Small intestine (tissue), 7 donors: ENCODE measurements at regions not wholly inside any gene's neighbourhood (a gene's known extent, or its start where the extent isn't known, plus 50 kb on each side); places are given as distances from the start of the nearest gene placed in this dataset.
"Not testable (repeated sequence)": the region's sequence is repeated elsewhere in the genome, so short reads cannot be mapped to it uniquely, and the experiment has no call there.

Experiments
- DNase-seq, 2 donors: peaks; one replicate each; pipeline versions ENCODE4 v3.0.0 to v3.0.0-alpha.2; 2013
- FAIRE-seq: peaks from 2 replicates; lab custom pipeline; 2012; peaks lifted over from hg19 to GRCh38; lab: Jason Lieb, UNC
- H3K27ac ChIP-seq, 3 donors: one replicate each; pipeline ENCODE4 v1.5.1; 2013; ENCODE audit warnings: low read length in 2 of 3, mild to moderate bottlenecking in 2 of 3, control low read depth in 1 of 3, inconsistent platforms in 1 of 3, low read depth in 1 of 3, moderate library complexity in 1 of 3
- H3K27me3 ChIP-seq, 3 donors: one replicate each; pipeline ENCODE4 v1.6.1; 2013; ENCODE audit warnings: low read length in 3 of 3, inconsistent platforms in 1 of 3; ENCODE audit not compliant: control insufficient read depth in 3 of 3, insufficient read depth in 3 of 3
- H3K36me3 ChIP-seq, 3 donors: one replicate each; pipeline ENCODE4 v1.6.1; 2013; ENCODE audit warnings: low read length in 3 of 3, inconsistent platforms in 1 of 3, low read depth in 1 of 3, mild to moderate bottlenecking in 1 of 3, moderate library complexity in 1 of 3; ENCODE audit not compliant: control insufficient read depth in 3 of 3, insufficient read depth in 2 of 3
- H3K4me1 ChIP-seq, 3 donors: one replicate each; pipeline ENCODE4 v1.6.1; 2013; ENCODE audit warnings: low read length in 2 of 3, inconsistent platforms in 1 of 3, low read depth in 1 of 3, mild to moderate bottlenecking in 1 of 3, moderate library complexity in 1 of 3; ENCODE audit not compliant: control insufficient read depth in 3 of 3, insufficient read depth in 2 of 3
- H3K4me3 ChIP-seq, 3 donors: one replicate each; pipeline ENCODE4 v1.5.1; 2013; ENCODE audit warnings: low read length in 3 of 3, control low read depth in 1 of 3, inconsistent platforms in 1 of 3, low read depth in 1 of 3, mild to moderate bottlenecking in 1 of 3, moderate library complexity in 1 of 3
- H3K9me3 ChIP-seq, 2 donors: one replicate each; pipeline ENCODE4 v1.6.1; 2013; ENCODE audit warnings: low read depth in 1 of 2, low read length in 1 of 2; ENCODE audit not compliant: control insufficient read depth in 2 of 2, insufficient read depth in 1 of 2
- WGBS, 3 donors: extraction: QIAGEN DNeasy Blood & Tissue Kit; methylation state at CpG; one replicate each; pipeline ENCODE4 v1.1.7; 2013; 5-methylcytosine and 5-hydroxymethylcytosine counted together
- donor health status: healthy with polysubstance abuse.
- donor health status: control.
- donor health status: control.
- donor health status: Bipolar disorder and iron deficiency.
- donor health status: healthy.

- FAIRE-seq (no peak), DNase-seq (no peak)
- Histone ChIP-seq H3K4me3 (no peak overlapping the region), H3K4me1 (no peaks in the 10 kb centered on the region), H3K27me3 (no peaks in the 10 kb centered on the region), H3K27ac (no peak overlapping the region), H3K9me3 (peaks cover 0 to 5% of the 10 kb centered on the region in 2 donors), H3K36me3 (no peaks in the 10 kb centered on the region)
- 27 to 47% (median 34%) methylated on average over 5 of the region's 5 CpGs for WGBS, 3 donors
Observed at GRCh38 chr13:86922936-86923335, 748.2 kb upstream of the SLITRK5 start.

GRCh38 chr13:86926916-86927315 lies 744.3 kb upstream of the SLITRK5 start:
- not testable (repeated sequence) for H3K4me1 ChIP-seq, DNase-seq, H3K9me3 ChIP-seq, H3K27ac ChIP-seq, H3K36me3 ChIP-seq, H3K27me3 ChIP-seq, FAIRE-seq, H3K4me3 ChIP-seq
- 91 to 95% (median 95%) methylated on average over 3 of the region's 3 CpGs for WGBS, 3 donors

- H3K9me3 ChIP-seq = no peaks in the 10 kb centered on the region
- no peak for DNase-seq
- FAIRE-seq = no peak
- H3K27ac ChIP-seq = no peak overlapping the region
- H3K4me1 ChIP-seq = no peaks in the 10 kb centered on the region
- H3K27me3 ChIP-seq = no peaks in the 10 kb centered on the region
- no peaks in the 10 kb centered on the region for H3K36me3 ChIP-seq
- no peak overlapping the region for H3K4me3 ChIP-seq
- 33 to 45% (median 41%) methylated on average over 3 of the region's 3 CpGs for WGBS, 3 donors
Observed at GRCh38 chr13:86932776-86933334, 738.3 kb upstream of the SLITRK5 start.

GRCh38 chr13:86933676-86934075 lies 737.5 kb upstream of the SLITRK5 start:
- no peak for FAIRE-seq
- no peak overlapping the region for H3K27ac ChIP-seq
- no peaks in the 10 kb centered on the region for H3K36me3 ChIP-seq
- H3K4me1 ChIP-seq = no peaks in the 10 kb centered on the region
- no peak for DNase-seq
- no peak overlapping the region for H3K4me3 ChIP-seq
- H3K27me3 ChIP-seq = no peaks in the 10 kb centered on the region
- 76 to 82% (median 78%) methylated on average over 3 of the region's 3 CpGs for WGBS, 3 donors
- H3K9me3 ChIP-seq = no peaks in the 10 kb centered on the region

- DNase-seq = no peak
- H3K27me3 ChIP-seq = no peaks in the 10 kb centered on the region
- H3K9me3 ChIP-seq = no peaks in the 10 kb centered on the region
- FAIRE-seq = no peak
- H3K4me1 ChIP-seq = no peaks in the 10 kb centered on the region
- WGBS, 3 donors = 75 to 99% (median 92%) methylated on average over 2 of the region's 2 CpGs
- H3K27ac ChIP-seq = no peak overlapping the region
- no peak overlapping the region for H3K4me3 ChIP-seq
- no peaks in the 10 kb centered on the region for H3K36me3 ChIP-seq
Observed at GRCh38 chr13:86937316-86937715, 733.9 kb upstream of the SLITRK5 start.

GRCh38 chr13:86945584-86945983 lies 725.6 kb upstream of the SLITRK5 start:
- no peaks in the 10 kb centered on the region for H3K9me3 ChIP-seq

GRCh38 chr13:86946734-86947133 lies 724.4 kb upstream of the SLITRK5 start:
- no peaks in the 10 kb centered on the region for H3K4me1 ChIP-seq
- H3K27ac ChIP-seq = no peak overlapping the region
- no peaks in the 10 kb centered on the region for H3K9me3 ChIP-seq
- no peaks in the 10 kb centered on the region for H3K27me3 ChIP-seq
- H3K4me3 ChIP-seq = no peak overlapping the region
- H3K36me3 ChIP-seq = no peaks in the 10 kb centered on the region
- WGBS, 3 donors = 68 to 80% (median 76%) methylated on average over 2 of the region's 2 CpGs
- FAIRE-seq = no peak
- no peak for DNase-seq

More at GRCh38 chr13:86945584-86945983, 725.6 kb upstream of the SLITRK5 start:
- 11 to 58% (median 42%) methylated on average over 2 of the region's 2 CpGs for WGBS, 3 donors
- Histone ChIP-seq H3K4me1 (no peaks in the 10 kb centered on the region), H3K27me3 (no peaks in the 10 kb centered on the region), H3K27ac (no peak overlapping the region), H3K4me3 (no peak overlapping the region), H3K36me3 (no peaks in the 10 kb centered on the region)
- peak in 1 of 2 donors; percentile 34 for DNase-seq
- no peak for FAIRE-seq

- no peaks in the 10 kb centered on the region for H3K27me3 ChIP-seq
- 69 to 85% (median 76%) methylated on average over 1 of the region's 1 CpG for WGBS, 3 donors
- H3K27ac ChIP-seq = no peak overlapping the region
- H3K36me3 ChIP-seq = no peaks in the 10 kb centered on the region
- no peaks in the 10 kb centered on the region for H3K4me1 ChIP-seq
- H3K4me3 ChIP-seq = no peak overlapping the region
- DNase-seq (no peak), FAIRE-seq (no peak)
- no peaks in the 10 kb centered on the region for H3K9me3 ChIP-seq
Observed at GRCh38 chr13:86954341-86954740, 716.8 kb upstream of the SLITRK5 start.

GRCh38 chr13:86960876-86961275 lies 710.3 kb upstream of the SLITRK5 start:
- FAIRE-seq = no peak

More at GRCh38 chr13:86960876-86961275, 710.3 kb upstream of the SLITRK5 start:
- H3K27ac ChIP-seq = no peak overlapping the region
- no peaks in the 10 kb centered on the region for H3K36me3 ChIP-seq
- no peaks in the 10 kb centered on the region for H3K9me3 ChIP-seq
- H3K4me3 ChIP-seq = no peak overlapping the region
- DNase-seq = no peak
- no peaks in the 10 kb centered on the region for H3K4me1 ChIP-seq
- H3K27me3 ChIP-seq = no peaks in the 10 kb centered on the region
